NCI-H526 (cell line): ENCODE measurements at regions not wholly inside any gene's neighbourhood (a gene's known extent, or its start where the extent isn't known, plus 50 kb on each side); places are given as distances from the start of the nearest gene placed in this dataset.

Experiments
- DNase-seq, 2 experiments: peaks; one replicate each; lab custom pipeline; 2025; lab: John Stamatoyannopoulos, UW

GRCh38 chr3:74351213-74351612 is 263.2 kb downstream of the CNTN3 start:
- DNase-seq = no peak

- no peak for DNase-seq
These were observed 265.4 kb downstream of the CNTN3 start for GRCh38 chr3:74349015-74349414.

GRCh38 chr3:74347563-74348268 is 266.7 kb downstream of the CNTN3 start:
- DNase-seq = no peak

- no peak for DNase-seq
These were observed 267.6 kb downstream of the CNTN3 start for GRCh38 chr3:74346896-74347295.

- no peak for DNase-seq
These were observed 268.8 kb downstream of the CNTN3 start for GRCh38 chr3:74345701-74346100.

GRCh38 chr3:74344865-74345440 is 269.5 kb downstream of the CNTN3 start:
- no peak for DNase-seq

GRCh38 chr3:74343391-74343790 is 271.1 kb downstream of the CNTN3 start:
- DNase-seq = no peak

- no peak for DNase-seq
These were observed 275.5 kb downstream of the CNTN3 start for GRCh38 chr3:74338998-74339397.

- DNase-seq = no peak
These were observed 282.3 kb downstream of the CNTN3 start for GRCh38 chr3:74332165-74332564.

GRCh38 chr3:74331711-74332110 is 282.7 kb downstream of the CNTN3 start:
- DNase-seq = no peak

- no peak for DNase-seq
These were observed 285.4 kb downstream of the CNTN3 start for GRCh38 chr3:74329096-74329495.

GRCh38 chr3:74328435-74328834 is 286.0 kb downstream of the CNTN3 start:
- DNase-seq = no peak

- DNase-seq = no peak
These were observed 299.2 kb downstream of the CNTN3 start for GRCh38 chr3:74315291-74315690.

GRCh38 chr3:74314696-74315095 is 299.8 kb downstream of the CNTN3 start:
- no peak for DNase-seq

GRCh38 chr3:74309716-74310115 is 304.7 kb downstream of the CNTN3 start:
- DNase-seq = no peak

- no peak for DNase-seq
These were observed 310.0 kb downstream of the CNTN3 start for GRCh38 chr3:74304424-74304823.

- DNase-seq = no peak
These were observed 310.7 kb downstream of the CNTN3 start for GRCh38 chr3:74303711-74304110.

- DNase-seq = no peak
These were observed 311.5 kb downstream of the CNTN3 start for GRCh38 chr3:74302969-74303368.

GRCh38 chr3:74302281-74302680 is 312.2 kb downstream of the CNTN3 start:
- no peak for DNase-seq

- DNase-seq = no peak
These were observed 313.4 kb downstream of the CNTN3 start for GRCh38 chr3:74301056-74301455.

GRCh38 chr3:74295479-74295878 is 319.0 kb downstream of the CNTN3 start:
- no peak for DNase-seq

GRCh38 chr3:74288761-74289160 is 325.7 kb downstream of the CNTN3 start:
- no peak for DNase-seq

- no peak for DNase-seq
These were observed 326.9 kb downstream of the CNTN3 start for GRCh38 chr3:74287557-74287956.

- DNase-seq = no peak
These were observed 332.3 kb downstream of the CNTN3 start for GRCh38 chr3:74282202-74282601.
